Liver (tissue), 8 donors: ENCODE measurements at regions not wholly inside any gene's neighbourhood (a gene's known extent, or its start where the extent isn't known, plus 50 kb on each side); places are given as distances from the start of the nearest gene placed in this dataset.
"Not testable (repeated sequence)": the region's sequence is repeated elsewhere in the genome, so short reads cannot be mapped to it uniquely, and the experiment has no call there.

ENCODE experiments used
- DNase-seq: peaks from one replicate; pipeline ENCODE4 v3.0.0-alpha.2; 2017; ENCODE audit warnings: low spot score
- H3K27ac ChIP-seq, 2 donors: one replicate each; pipeline ENCODE4 v1.7.0; 2013; ENCODE audit warnings: inconsistent platforms in 2 of 2, low read length in 2 of 2, control low read depth in 1 of 2, low read depth in 1 of 2, mild to moderate bottlenecking in 1 of 2
- H3K27me3 ChIP-seq, 4 donors: one replicate each; pipeline versions ENCODE4 v1.6.1 to v1.7.0; 2013; ENCODE audit warnings: low read length in 3 of 4, inconsistent platforms in 1 of 4, mild to moderate bottlenecking in 1 of 4, moderate library complexity in 1 of 4; ENCODE audit not compliant: control insufficient read depth in 4 of 4, insufficient read depth in 4 of 4
- H3K36me3 ChIP-seq, 4 donors: one replicate each; pipeline versions ENCODE4 v1.6.1 to v1.7.0; 2013; ENCODE audit warnings: low read length in 3 of 4, mild to moderate bottlenecking in 3 of 4, low read depth in 1 of 4, moderate library complexity in 1 of 4; ENCODE audit not compliant: control insufficient read depth in 4 of 4, insufficient read depth in 3 of 4
- H3K4me1 ChIP-seq, 4 donors: one replicate each; pipeline versions ENCODE4 v1.6.1 to v1.7.0; 2013; ENCODE audit warnings: low read length in 3 of 4, mild to moderate bottlenecking in 3 of 4, moderate library complexity in 1 of 4; ENCODE audit not compliant: control insufficient read depth in 4 of 4, insufficient read depth in 4 of 4
- H3K4me3 ChIP-seq, 3 donors: one replicate each; pipeline versions ENCODE4 v1.6.1 to v1.7.0; 2013; ENCODE audit warnings: low read length in 3 of 3, control low read depth in 1 of 3, low read depth in 1 of 3, mild to moderate bottlenecking in 1 of 3
- H3K9ac ChIP-seq, 2 donors: one replicate each; pipeline ENCODE4 v1.7.0; 2013; ENCODE audit warnings: low read length in 2 of 2, mild to moderate bottlenecking in 2 of 2, moderate library complexity in 2 of 2, control low read depth in 1 of 2, low read depth in 1 of 2
- H3K9me3 ChIP-seq, 4 donors: one replicate each; pipeline versions ENCODE4 v1.6.1 to v1.7.0; 2013; ENCODE audit warnings: low read length in 3 of 4; ENCODE audit not compliant: control insufficient read depth in 4 of 4
- EGR1 ChIP-seq, 2 donors: IDR thresholded peaks; 2 replicates each; pipeline ENCODE4 v1.6.1; 2016 to 2018; ENCODE audit warnings: antibody characterized with exemption in 2 of 2, low read depth in 2 of 2
- FOXA2 ChIP-seq: IDR thresholded peaks from 2 replicates; pipeline ENCODE4 v1.6.1; 2016; ENCODE audit warnings: antibody characterized with exemption
- HNF4A ChIP-seq, 2 donors: conservative IDR thresholded peaks; 2 replicates each; pipeline ENCODE4 v1.6.1; 2016; ENCODE audit warnings: antibody characterized with exemption in 2 of 2, mild to moderate bottlenecking in 2 of 2
- HNF4G ChIP-seq: IDR thresholded peaks from 2 replicates; pipeline ENCODE4 v1.6.1; 2016; ENCODE audit warnings: antibody characterized with exemption
- RAD21 ChIP-seq, 2 donors: IDR thresholded peaks; 2 replicates each; pipeline ENCODE4 v1.6.1; 2016; ENCODE audit warnings: antibody characterized with exemption in 2 of 2, mild to moderate bottlenecking in 2 of 2
- RXRA ChIP-seq, 2 donors: IDR thresholded peaks; 2 replicates each; pipeline ENCODE4 v1.6.1; 2017 to 2018; ENCODE audit warnings: antibody characterized with exemption in 2 of 2, mild to moderate bottlenecking in 1 of 2
- SP1 ChIP-seq: IDR thresholded peaks from 2 replicates; pipeline ENCODE4 v1.6.1; 2018; ENCODE audit warnings: antibody characterized with exemption, mild to moderate bottlenecking
- TAF1 ChIP-seq: conservative IDR thresholded peaks from 2 replicates; pipeline ENCODE4 v1.6.1; 2016; ENCODE audit warnings: antibody characterized with exemption, mild to moderate bottlenecking
- WGBS: extraction: QIAGEN DNeasy Blood & Tissue Kit; methylation state at CpG from one replicate; pipeline ENCODE4 v1.1.7; 2013; 5-methylcytosine and 5-hydroxymethylcytosine counted together
- TF ChIP-seq, protein P1 (sequence below): IDR thresholded peaks from 2 replicates; pipeline ENCODE4 v1.6.1; 2016; ENCODE audit warnings: antibody characterized with exemption
- TF ChIP-seq, protein P2 (sequence below): IDR thresholded peaks from 2 replicates; pipeline ENCODE4 v1.6.1; 2016; ENCODE audit warnings: antibody characterized with exemption
- TF ChIP-seq, protein P3 (sequence below): fragments of 150-350 bp; IDR thresholded peaks from 2 replicates; pipeline ENCODE4 v1.5.1; 2017; ENCODE audit warnings: improper control_type of control experiment, low read depth, low read length; ENCODE audit not compliant: missing input control
- donor health status: healthy.
- donor health status: healthy.
- donor health status: healthy.
- donor health status: healthy.
- donor health status: healthy.

DNA sequence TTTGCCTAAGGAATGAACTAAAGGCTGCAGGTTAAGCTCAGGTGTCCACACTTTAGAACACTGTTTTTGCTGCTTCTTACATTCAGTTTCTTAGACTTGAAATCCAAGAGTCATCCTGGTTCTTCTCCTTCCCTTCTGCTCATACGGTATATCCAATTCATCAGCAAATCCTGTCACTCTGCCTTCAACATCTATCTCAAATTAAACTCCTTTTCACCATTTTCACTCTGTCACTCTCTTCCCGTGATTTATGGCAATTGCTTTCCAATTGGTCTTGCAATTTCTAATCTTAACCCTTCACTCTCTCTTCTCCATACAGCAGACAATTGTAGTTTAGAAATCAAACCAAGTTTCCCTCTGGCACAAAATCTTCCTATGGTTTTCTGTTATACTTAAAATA lies 182.9 kb downstream of the MRPS30 start:
- TF ChIP-seq, protein P1, sequence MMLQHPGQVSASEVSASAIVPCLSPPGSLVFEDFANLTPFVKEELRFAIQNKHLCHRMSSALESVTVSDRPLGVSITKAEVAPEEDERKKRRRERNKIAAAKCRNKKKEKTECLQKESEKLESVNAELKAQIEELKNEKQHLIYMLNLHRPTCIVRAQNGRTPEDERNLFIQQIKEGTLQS, result no peak
- TF ChIP-seq, protein P2, sequence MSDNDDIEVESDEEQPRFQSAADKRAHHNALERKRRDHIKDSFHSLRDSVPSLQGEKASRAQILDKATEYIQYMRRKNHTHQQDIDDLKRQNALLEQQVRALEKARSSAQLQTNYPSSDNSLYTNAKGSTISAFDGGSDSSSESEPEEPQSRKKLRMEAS, result no peak
- TF ChIP-seq EGR1 (IDR thresholded peaks at IDR 0.05; ENCODE audit: low read depth in 2 of 2) (no peak), HNF4A (conservative IDR thresholded peaks at IDR 0.05) (no peak), HNF4G (no peak)
- H3K4me3 ChIP-seq, result no peak overlapping the region
- DNase-seq, result no peak
- peaks cover 0 to 4% (median 1%) of the 10 kb centered on the region in 4 donors for H3K9me3 ChIP-seq
- no peaks in the 10 kb centered on the region for H3K27me3 ChIP-seq
- no peak overlapping the region for H3K27ac ChIP-seq
- H3K36me3 ChIP-seq, result no peaks in the 10 kb centered on the region
- WGBS, result 66% methylated on average over 2 of the region's 2 CpGs
- H3K9ac ChIP-seq, result no peak overlapping the region
- H3K4me1 ChIP-seq, result no peaks in the 10 kb centered on the region

DNA sequence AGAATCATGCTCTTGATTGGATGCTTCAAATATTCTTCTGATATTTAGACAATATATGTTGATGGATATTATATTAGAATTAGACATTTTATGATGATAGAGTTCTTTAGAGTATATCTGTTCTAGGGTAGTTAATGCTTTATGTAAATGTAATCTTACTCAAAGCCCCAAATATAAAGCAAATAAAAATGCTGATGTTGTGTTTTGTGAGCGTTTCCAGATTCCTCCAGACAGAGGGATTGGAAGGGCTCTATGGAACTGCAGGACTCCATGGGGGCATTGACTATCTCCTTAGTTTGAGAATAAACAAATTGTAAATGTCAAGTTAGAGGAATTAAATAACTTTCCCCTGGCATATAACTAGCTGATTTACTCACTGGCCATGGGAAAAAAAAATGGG lies 184.5 kb downstream of the MRPS30 start:
- Histone ChIP-seq H3K9me3 (peaks cover 0 to 4% (median 1%) of the 10 kb centered on the region in 4 donors), H3K27me3 (no peaks in the 10 kb centered on the region), H3K36me3 (no peaks in the 10 kb centered on the region), H3K9ac (no peak overlapping the region), H3K4me3 (no peak overlapping the region), H3K4me1 (no peaks in the 10 kb centered on the region), H3K27ac (no peak overlapping the region)
- no peak for DNase-seq
- TF ChIP-seq RAD21 (IDR thresholded peaks at IDR 0.05), result no peak
- no peak for TF ChIP-seq FOXA2
- no peak for TF ChIP-seq HNF4G
- no peak for TF ChIP-seq RXRA (IDR thresholded peaks at IDR 0.05)
- WGBS, result 55% methylated on average over 1 of the region's 1 CpG

DNA sequence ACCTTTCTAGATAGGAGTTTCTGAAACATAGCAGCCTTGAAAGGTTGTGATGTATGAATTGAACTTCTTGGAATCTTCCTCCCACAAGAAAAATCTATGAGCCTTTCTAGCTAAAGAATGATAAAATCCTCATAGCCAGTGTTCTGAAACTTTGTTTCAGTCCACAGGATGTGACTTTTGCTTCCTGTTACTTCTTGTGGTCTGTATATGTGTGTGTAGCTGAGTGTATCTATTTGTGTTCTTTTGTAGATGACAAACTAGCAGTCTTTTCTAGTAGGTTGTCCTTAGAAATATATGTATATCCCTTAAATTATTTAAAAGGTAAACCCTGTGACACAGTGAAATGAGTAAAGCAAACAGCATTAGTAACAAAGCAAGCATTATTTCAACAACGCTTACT lies 188.8 kb downstream of the MRPS30 start:
- Histone ChIP-seq H3K4me1 (no peaks in the 10 kb centered on the region), H3K36me3 (no peaks in the 10 kb centered on the region), H3K27ac (no peak overlapping the region), H3K9ac (no peak overlapping the region), H3K4me3 (no peak overlapping the region), H3K27me3 (no peaks in the 10 kb centered on the region), H3K9me3 (peaks cover 0 to 2% (median 0%) of the 10 kb centered on the region in 4 donors)
- WGBS, result 79% methylated on average over 1 of the region's 1 CpG
- no peak for DNase-seq
- TF ChIP-seq FOXA2 (no peak), TAF1 (no peak), SP1 (no peak), RAD21 (IDR thresholded peaks at IDR 0.05) (no peak)
- TF ChIP-seq, protein P1, result no peak
- TF ChIP-seq, protein P3, sequence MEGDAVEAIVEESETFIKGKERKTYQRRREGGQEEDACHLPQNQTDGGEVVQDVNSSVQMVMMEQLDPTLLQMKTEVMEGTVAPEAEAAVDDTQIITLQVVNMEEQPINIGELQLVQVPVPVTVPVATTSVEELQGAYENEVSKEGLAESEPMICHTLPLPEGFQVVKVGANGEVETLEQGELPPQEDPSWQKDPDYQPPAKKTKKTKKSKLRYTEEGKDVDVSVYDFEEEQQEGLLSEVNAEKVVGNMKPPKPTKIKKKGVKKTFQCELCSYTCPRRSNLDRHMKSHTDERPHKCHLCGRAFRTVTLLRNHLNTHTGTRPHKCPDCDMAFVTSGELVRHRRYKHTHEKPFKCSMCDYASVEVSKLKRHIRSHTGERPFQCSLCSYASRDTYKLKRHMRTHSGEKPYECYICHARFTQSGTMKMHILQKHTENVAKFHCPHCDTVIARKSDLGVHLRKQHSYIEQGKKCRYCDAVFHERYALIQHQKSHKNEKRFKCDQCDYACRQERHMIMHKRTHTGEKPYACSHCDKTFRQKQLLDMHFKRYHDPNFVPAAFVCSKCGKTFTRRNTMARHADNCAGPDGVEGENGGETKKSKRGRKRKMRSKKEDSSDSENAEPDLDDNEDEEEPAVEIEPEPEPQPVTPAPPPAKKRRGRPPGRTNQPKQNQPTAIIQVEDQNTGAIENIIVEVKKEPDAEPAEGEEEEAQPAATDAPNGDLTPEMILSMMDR, result no peak

DNA sequence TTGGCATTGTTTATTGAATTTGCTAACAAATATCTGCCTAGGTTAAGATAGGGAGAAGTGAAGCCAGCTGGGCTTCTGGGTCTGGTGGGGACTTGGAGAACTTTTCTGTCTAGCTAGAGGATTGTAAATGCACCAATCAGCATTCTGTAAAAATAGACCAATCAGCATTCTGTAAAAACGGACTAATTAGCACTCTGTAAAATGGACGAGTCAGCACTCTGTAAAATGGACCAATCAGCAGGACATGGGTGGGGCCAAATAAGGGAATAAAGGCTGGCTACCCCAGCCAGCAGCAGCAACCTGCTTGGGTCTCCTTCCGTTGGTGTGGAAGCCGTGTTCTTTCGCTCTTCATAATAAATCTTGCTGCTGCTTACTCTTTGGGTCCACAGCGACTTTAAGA lies 198.4 kb downstream of the MRPS30 start:
- DNase-seq, result not testable (repeated sequence)

More for the DNA sequence above, 198.4 kb downstream of the MRPS30 start:
- H3K9ac ChIP-seq, H3K27ac ChIP-seq, H3K9me3 ChIP-seq, H3K4me1 ChIP-seq, H3K27me3 ChIP-seq, H3K4me3 ChIP-seq, H3K36me3 ChIP-seq: not testable (repeated sequence)
- WGBS, result 74% methylated on average over 6 of the region's 6 CpGs
